Muscle layer of duodenum (tissue), 2 donors: ENCODE measurements at regions not wholly inside any gene's neighbourhood (a gene's known extent, or its start where the extent isn't known, plus 50 kb on each side); places are given as distances from the start of the nearest gene placed in this dataset.

Source experiments
- H3K27ac ChIP-seq: one replicate; pipeline ENCODE4 v1.7.0; 2013; ENCODE audit warnings: mild to moderate bottlenecking, low read length
- H3K27me3 ChIP-seq: one replicate; pipeline ENCODE4 v1.7.0; 2013; ENCODE audit warnings: low read depth, mild to moderate bottlenecking, control low read depth, low read length
- H3K36me3 ChIP-seq, 2 donors: one replicate each; pipeline ENCODE4 v1.7.0; 2013; ENCODE audit warnings: low read length in 2 of 2, control low read depth in 1 of 2, mild to moderate bottlenecking in 1 of 2; ENCODE audit not compliant: insufficient read depth in 2 of 2, control insufficient read depth in 1 of 2
- H3K4me1 ChIP-seq, 2 donors: one replicate each; pipeline ENCODE4 v1.7.0; 2013; ENCODE audit warnings: low read length in 2 of 2, mild to moderate bottlenecking in 2 of 2, control low read depth in 1 of 2, moderate library complexity in 1 of 2; ENCODE audit not compliant: insufficient read depth in 2 of 2, control insufficient read depth in 1 of 2
- H3K4me3 ChIP-seq, 2 donors: one replicate each; pipeline ENCODE4 v1.7.0; 2013; ENCODE audit warnings: low read length in 2 of 2, low read depth in 1 of 2, mild to moderate bottlenecking in 1 of 2
- H3K9me3 ChIP-seq, 2 donors: one replicate each; pipeline ENCODE4 v1.7.0; 2013; ENCODE audit warnings: low read length in 2 of 2, control low read depth in 1 of 2, mild to moderate bottlenecking in 1 of 2; ENCODE audit not compliant: control insufficient read depth in 1 of 2
- donor health status: healthy.

DNA sequence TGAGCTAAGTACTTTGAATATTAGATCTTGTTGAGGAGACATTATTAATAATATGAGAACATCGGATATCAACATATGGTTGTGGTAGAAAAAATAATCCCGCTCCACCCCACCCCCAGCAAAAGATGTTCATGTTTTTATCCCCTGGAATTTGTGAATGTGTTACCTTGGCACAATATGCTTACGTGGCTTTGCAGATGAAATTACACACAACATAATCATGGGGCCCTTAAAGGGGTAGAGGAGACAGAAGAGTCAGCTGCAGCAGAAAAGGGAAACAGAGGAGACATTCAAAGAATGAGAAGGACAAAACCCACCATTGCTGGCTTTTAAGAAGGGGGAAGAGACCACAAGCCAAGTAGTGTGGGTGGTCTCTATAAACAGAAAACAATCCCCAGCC lies 104.1 kb downstream of the SEC16B start:
- H3K27me3 ChIP-seq: no peaks in the 10 kb centered on the region
- H3K4me3 ChIP-seq: no peak overlapping the region
- no peaks in the 10 kb centered on the region for H3K36me3 ChIP-seq
- no peaks in the 10 kb centered on the region for H3K4me1 ChIP-seq
- no peak overlapping the region for H3K27ac ChIP-seq
- no peaks in the 10 kb centered on the region for H3K9me3 ChIP-seq

DNA sequence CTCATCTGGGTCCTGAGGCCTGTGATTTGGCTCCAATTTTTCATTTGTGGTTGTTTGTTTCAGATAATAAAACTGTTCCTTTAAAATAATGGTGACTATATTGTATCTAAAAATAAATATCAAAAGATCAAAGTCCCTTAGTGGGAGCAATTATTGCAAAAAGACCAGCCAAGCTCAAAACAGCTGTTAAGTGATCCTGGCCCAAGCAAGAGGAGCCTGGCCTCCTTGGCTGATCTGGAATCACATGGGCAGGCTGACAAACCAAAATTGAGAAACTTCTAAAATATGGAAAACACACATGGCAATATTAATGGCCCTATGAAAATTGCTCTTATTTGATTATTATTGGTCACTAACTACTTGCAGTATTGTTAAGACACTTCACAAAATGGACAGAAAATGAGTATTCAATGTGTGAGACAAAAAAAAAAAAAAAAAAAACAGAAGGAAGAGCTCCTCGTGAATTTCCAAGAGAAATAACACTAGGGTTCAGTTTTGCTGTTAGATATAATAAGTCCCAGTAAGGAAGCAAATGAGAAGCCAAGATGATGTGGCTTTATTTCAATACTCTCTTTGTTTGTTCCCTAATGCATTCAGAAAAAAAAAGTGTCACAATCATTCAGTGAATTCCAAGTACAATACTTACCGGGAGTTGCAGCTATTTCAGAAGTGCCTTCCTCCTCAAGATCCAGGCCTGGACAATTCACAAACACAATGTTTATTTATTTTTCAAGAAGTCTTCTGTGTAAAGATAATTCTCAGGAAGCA lies 105.1 kb downstream of the SEC16B start:
- no peaks in the 10 kb centered on the region for H3K9me3 ChIP-seq
- no peaks in the 10 kb centered on the region for H3K4me1 ChIP-seq
- H3K27me3 ChIP-seq: no peaks in the 10 kb centered on the region
- no peaks in the 10 kb centered on the region for H3K36me3 ChIP-seq
- no peak overlapping the region for H3K27ac ChIP-seq
- no peak overlapping the region for H3K4me3 ChIP-seq

DNA sequence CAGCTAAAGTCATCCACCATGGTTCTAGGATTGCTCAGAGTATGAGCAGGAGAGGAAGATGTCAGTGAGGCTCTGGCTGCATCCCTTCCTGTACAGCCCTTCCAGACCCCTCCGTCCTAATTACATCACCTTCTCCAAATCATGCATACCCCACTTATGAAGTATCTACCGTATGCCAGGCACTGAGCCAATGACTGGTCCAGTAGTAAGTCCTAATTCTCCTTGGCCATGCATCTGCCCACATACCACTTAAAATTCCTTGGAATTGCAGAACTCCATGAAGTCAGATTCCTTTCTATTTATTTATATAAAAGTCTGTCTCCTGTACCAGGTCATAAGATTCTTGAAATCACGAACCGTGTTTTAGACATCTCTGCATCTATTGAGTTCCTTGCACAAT lies 106.1 kb downstream of the SEC16B start:
- Histone ChIP-seq H3K36me3 (no peaks in the 10 kb centered on the region), H3K27me3 (no peaks in the 10 kb centered on the region), H3K9me3 (no peaks in the 10 kb centered on the region), H3K4me3 (no peak overlapping the region), H3K4me1 (no peaks in the 10 kb centered on the region), H3K27ac (no peak overlapping the region)

DNA sequence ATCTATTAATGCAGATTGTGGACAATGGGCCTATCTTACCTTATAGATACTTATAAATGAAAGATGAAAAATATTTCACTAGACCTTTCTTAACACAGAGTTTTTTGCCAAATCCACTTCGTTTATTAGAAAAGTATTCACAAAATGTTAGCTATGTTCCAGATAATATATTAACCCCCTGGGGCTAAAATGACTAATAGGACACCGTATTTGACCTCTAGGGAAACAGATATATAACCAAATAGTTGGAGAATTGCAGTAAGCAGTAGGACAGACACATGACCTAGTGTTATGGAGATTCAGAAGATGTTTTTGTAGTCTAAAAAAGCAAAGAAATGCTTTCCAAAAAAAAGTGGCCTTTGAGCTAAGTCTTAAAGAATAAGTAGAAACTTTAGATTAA lies 106.9 kb downstream of the SEC16B start:
- Histone ChIP-seq H3K4me3 (no peak overlapping the region), H3K27me3 (no peaks in the 10 kb centered on the region), H3K36me3 (no peaks in the 10 kb centered on the region), H3K27ac (no peak overlapping the region), H3K4me1 (no peaks in the 10 kb centered on the region), H3K9me3 (no peaks in the 10 kb centered on the region)

DNA sequence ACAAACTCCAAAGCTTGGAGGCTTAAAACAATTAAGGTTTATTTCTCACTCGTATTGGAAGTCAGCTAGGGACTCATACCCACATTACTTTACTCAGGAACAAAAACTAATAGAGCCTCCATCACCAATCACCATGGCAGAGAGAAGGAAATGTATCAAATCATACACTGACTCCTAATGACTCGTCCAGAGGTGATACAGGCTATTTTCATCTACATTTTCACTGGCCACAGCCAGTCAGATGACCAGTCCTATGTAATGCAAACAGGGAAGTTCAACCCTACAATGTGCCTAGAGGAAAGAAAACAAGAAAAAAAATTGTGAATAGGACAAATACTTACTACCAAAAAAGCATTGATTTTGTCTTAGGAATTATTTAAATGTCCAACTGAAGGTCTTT lies 110.3 kb downstream of the SEC16B start:
- H3K36me3 ChIP-seq: no peaks in the 10 kb centered on the region
- H3K27me3 ChIP-seq: no peaks in the 10 kb centered on the region
- no peak overlapping the region for H3K4me3 ChIP-seq
- no peaks in the 10 kb centered on the region for H3K4me1 ChIP-seq
- H3K27ac ChIP-seq: no peak overlapping the region
- H3K9me3 ChIP-seq: no peaks in the 10 kb centered on the region

DNA sequence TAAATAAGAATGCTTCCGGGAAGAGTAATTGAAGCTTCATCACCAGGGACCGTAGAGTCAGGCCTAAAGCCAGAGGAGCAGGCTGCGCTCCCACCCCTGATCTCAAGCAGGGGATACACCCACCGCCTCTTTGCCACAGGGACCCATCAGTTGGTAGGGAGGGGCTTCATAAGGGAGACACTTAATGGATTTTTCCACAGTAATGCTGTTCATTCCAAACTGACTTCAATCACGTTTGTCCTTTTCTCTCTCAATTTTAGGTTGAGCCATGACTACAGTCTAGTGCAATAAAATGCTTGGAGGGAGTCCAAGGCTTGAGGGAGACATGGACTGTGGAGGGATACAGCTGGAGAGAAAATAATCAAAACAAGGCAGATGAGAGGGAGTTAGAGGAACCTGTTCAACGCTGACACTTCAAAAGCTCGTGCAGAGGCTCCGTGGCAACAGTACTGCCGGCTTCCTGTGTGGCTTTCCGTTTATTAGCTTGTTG lies 111.5 kb downstream of the SEC16B start:
- Histone ChIP-seq H3K4me1 (no peaks in the 10 kb centered on the region), H3K27ac (no peak overlapping the region), H3K27me3 (no peaks in the 10 kb centered on the region), H3K9me3 (no peaks in the 10 kb centered on the region), H3K36me3 (no peaks in the 10 kb centered on the region), H3K4me3 (no peak overlapping the region)

DNA sequence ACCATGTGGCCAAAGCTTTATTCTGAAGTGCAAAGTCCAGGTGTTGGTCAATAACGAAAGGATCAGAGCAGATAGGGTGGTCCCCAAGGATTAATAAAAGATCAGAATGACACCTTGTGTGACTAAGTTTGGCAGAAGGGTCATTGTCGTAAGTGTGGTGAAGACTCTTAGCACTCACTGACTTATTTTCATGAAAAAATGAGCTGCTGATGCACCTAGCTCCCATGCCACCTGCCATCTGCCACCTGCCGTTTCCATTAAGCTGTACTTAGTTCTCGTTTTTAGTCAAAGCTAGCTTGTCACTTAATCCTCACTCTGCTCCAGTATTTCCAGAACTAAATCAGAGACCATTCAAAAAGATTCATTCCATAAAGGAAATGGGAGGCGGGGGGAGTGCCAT lies 112.6 kb downstream of the SEC16B start:
- Histone ChIP-seq H3K4me3 (no peak overlapping the region), H3K27ac (no peak overlapping the region), H3K27me3 (no peaks in the 10 kb centered on the region), H3K9me3 (no peaks in the 10 kb centered on the region), H3K4me1 (no peaks in the 10 kb centered on the region), H3K36me3 (no peaks in the 10 kb centered on the region)

DNA sequence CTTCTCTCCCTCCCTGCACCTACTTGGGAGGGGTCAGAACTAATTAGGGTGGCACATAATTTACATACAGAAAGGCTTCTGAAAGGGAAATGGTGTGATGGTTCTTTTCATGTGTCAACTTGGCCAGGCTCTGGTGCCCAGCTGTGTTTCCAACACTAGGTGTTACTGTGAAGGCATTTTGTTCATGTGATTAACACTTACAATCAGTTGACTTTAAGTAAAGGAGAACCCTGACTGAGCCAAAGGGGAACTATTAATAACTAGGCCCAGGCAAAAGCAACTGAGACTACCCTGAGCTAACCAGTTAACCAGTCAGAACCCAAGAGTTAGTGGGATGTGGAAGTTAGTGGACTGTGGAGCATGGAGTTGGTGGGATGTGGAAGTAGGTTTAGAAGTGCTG lies 114.9 kb downstream of the SEC16B start:
- H3K27me3 ChIP-seq: no peaks in the 10 kb centered on the region
- no peaks in the 10 kb centered on the region for H3K9me3 ChIP-seq
- no peaks in the 10 kb centered on the region for H3K4me1 ChIP-seq
- H3K36me3 ChIP-seq: no peaks in the 10 kb centered on the region
- H3K27ac ChIP-seq: no peak overlapping the region
- no peak overlapping the region for H3K4me3 ChIP-seq

DNA sequence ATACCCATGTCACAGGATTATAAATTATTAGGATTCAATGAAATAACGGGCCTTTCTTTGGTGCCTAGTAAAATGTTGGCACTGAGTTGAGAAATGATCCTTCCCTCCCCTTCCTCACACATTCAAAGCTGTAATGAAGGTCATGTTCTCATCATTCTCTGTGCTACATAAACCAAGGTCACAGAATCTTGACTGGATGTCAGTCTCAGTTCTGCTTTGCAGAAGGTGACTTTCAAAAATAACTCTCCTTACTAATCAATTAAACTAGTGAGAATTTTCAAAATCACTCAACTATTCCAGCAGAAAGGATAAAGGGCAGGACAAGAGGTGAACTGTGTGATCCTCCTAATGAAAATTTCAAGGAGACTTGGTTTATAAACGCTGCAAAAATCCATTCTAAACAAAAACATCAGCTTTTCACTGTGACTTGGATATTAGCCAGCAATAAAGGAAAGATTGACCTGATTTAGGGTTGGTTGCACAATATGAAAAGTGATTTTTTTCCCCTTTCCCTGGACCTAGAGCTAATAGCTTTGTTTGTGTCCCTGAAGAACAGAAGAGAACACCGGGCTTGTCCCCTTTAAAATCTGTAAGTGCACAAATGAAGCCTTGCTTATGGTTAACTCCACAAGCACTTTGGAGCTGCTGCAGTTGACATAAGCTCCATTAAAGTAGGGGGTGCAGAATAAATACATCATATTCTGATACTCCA lies 120.1 kb downstream of the SEC16B start:
- no peaks in the 10 kb centered on the region for H3K4me1 ChIP-seq
- H3K27ac ChIP-seq: no peak overlapping the region
- H3K9me3 ChIP-seq: no peaks in the 10 kb centered on the region
- no peak overlapping the region for H3K4me3 ChIP-seq
- H3K36me3 ChIP-seq: no peaks in the 10 kb centered on the region
- H3K27me3 ChIP-seq: no peaks in the 10 kb centered on the region

DNA sequence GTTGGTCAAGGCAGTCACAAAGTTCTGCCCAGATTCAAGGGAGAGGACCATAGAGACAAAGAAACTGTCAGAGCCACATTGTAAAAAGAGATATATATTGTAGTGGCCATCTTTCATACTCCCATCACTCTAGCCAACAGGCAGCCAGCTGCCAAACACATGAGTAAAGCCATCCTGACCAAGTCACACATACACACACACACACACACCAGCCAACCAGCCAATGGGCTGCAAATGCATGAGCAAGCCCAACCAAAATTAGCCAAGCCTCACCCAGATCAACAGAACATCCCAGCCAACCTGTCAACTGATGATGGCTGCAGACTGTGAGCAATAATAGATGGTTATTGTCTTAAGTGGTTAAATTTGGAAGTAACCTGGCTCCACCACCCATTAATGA lies 120.7 kb downstream of the SEC16B start:
- Histone ChIP-seq H3K9me3 (no peaks in the 10 kb centered on the region), H3K4me3 (no peak overlapping the region), H3K27me3 (no peaks in the 10 kb centered on the region), H3K36me3 (no peaks in the 10 kb centered on the region), H3K4me1 (no peaks in the 10 kb centered on the region), H3K27ac (no peak overlapping the region)

DNA sequence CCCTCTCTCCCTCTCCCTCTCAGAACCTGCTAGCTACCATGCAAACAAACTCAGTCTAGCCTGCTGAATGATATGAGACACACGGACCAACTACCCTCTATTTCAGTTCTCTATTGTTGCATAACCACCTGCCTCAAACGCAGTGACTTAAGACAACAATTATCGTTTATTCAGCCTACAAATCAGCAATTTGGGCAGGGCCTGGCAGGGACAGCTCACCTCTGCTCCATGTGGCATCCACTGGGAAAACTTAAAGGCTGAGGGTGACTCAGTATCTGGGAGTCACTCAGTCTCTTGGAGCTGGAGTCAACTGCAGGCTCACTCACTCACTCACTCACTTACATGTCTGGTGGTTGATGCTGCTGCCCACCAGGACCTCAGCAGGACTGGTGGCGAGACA lies 121.3 kb downstream of the SEC16B start:
- H3K9me3 ChIP-seq: no peaks in the 10 kb centered on the region
- no peaks in the 10 kb centered on the region for H3K27me3 ChIP-seq
- no peak overlapping the region for H3K27ac ChIP-seq
- no peaks in the 10 kb centered on the region for H3K36me3 ChIP-seq
- no peak overlapping the region for H3K4me3 ChIP-seq
- no peaks in the 10 kb centered on the region for H3K4me1 ChIP-seq
